Spleen (tissue), 11 donors: ENCODE measurements at regions not wholly inside any gene's neighbourhood (a gene's known extent, or its start where the extent isn't known, plus 50 kb on each side); places are given as distances from the start of the nearest gene placed in this dataset.

ENCODE experiments used
- DNase-seq: peaks from one replicate; pipeline ENCODE4 v3.0.0-alpha.2; 2020
- H3K27ac ChIP-seq, 8 donors: fragments of 200-600 bp; sonication (generic) in 7 of 8; 1 replicate in 4 of 8; 2 replicates in 4 of 8; pipeline versions ENCODE4 v1.5.0 to v1.8.0; 2016 to 2021; ENCODE audit warnings: inconsistent platforms in 4 of 8, mild to moderate bottlenecking in 4 of 8, moderate library complexity in 1 of 8
- H3K27me3 ChIP-seq, 7 donors: fragments of 200-600 bp; sonication (generic) in 6 of 7; replicated peaks in 1 of 7; 1 replicate in 4 of 7; 2 replicates in 3 of 7; pipeline versions ENCODE4 v1.5.0 to v1.8.0; 2016 to 2021; ENCODE audit warnings: inconsistent platforms in 3 of 7, mild to moderate bottlenecking in 1 of 7
- H3K36me3 ChIP-seq, 6 donors: fragments of 200-600 bp; sonication (generic) in 5 of 6; 1 replicate in 4 of 6; 2 replicates in 2 of 6; pipeline versions ENCODE4 v1.5.0 to v1.8.0; 2016 to 2021; ENCODE audit warnings: inconsistent platforms in 2 of 6
- H3K4me1 ChIP-seq, 6 donors: fragments of 200-600 bp; sonication (generic) in 5 of 6; 1 replicate in 3 of 6; 2 replicates in 3 of 6; pipeline versions ENCODE4 v1.5.0 to v1.8.0; 2016 to 2021; ENCODE audit warnings: inconsistent platforms in 3 of 6
- H3K4me3 ChIP-seq, 8 donors: fragments of 200-600 bp; sonication (generic) in 7 of 8; 1 replicate in 4 of 8; 2 replicates in 4 of 8; pipeline versions ENCODE4 v1.5.0 to v1.8.0; 2016 to 2021; ENCODE audit warnings: inconsistent platforms in 4 of 8, mild to moderate bottlenecking in 4 of 8, moderate library complexity in 2 of 8
- H3K9me3 ChIP-seq, 8 donors: fragments of 200-600 bp; sonication (generic) in 7 of 8; 1 replicate in 4 of 8; 2 replicates in 4 of 8; pipeline versions ENCODE4 v1.5.0 to v1.8.0; 2016 to 2021; ENCODE audit warnings: inconsistent platforms in 4 of 8
- CTCF ChIP-seq, 11 experiments: fragments of 200-600 bp in 7 of 11; fragments of 450-650 bp in 4 of 11; sonication (generic) in 4 of 11; IDR thresholded peaks in 8 of 11; conservative IDR thresholded peaks in 3 of 11; 1 replicate in 7 of 11; 2 replicates in 4 of 11; pipeline versions ENCODE4 v1.4.0 to v1.8.0; 2016 to 2021; ENCODE audit warnings: antibody characterized with exemption in 11 of 11, inconsistent platforms in 4 of 11, mild to moderate bottlenecking in 1 of 11
- POLR2A ChIP-seq, 3 donors: fragments of 450-650 bp; IDR thresholded peaks; one replicate each; pipeline ENCODE4 v1.5.1; 2017; ENCODE audit warnings: antibody characterized with exemption in 3 of 3, mild to moderate bottlenecking in 1 of 3
- POLR2AphosphoS5 ChIP-seq, 3 donors: sonication (generic); formaldehyde crosslinking; IDR thresholded peaks; one replicate each; pipeline ENCODE4 v1.5.1; 2017; ENCODE audit warnings: antibody characterized with exemption in 3 of 3
- WGBS, 5 donors: extraction: QIAGEN DNeasy Blood & Tissue Kit in 3 of 5; methylation state at CpG; one replicate each; pipeline versions ENCODE4 v1.1.5 to v1.1.7; 2013 to 2018; 5-methylcytosine and 5-hydroxymethylcytosine counted together
- intact Hi-C: fragments of 100-400 bp; cut with DNase I; formaldehyde crosslinking; loops from one replicate; pipeline ENCODE4 v1.15.0; 2023; ENCODE audit warnings: low total_unique reads
- donor health status: healthy with polysubstance abuse.
- donor health status: DM: no; HTN: no; CAD: no; lungs with moderate emphysema.
- donor health status: DM: no; HTN: no; CAD: no.
- donor health status: Bipolar disorder and iron deficiency.
- donor health status: healthy.
- donor health status: DM: no; HTN: no; CAD: no.
- donor health status: DM: yes; HTN: yes; CAD: no.

DNA sequence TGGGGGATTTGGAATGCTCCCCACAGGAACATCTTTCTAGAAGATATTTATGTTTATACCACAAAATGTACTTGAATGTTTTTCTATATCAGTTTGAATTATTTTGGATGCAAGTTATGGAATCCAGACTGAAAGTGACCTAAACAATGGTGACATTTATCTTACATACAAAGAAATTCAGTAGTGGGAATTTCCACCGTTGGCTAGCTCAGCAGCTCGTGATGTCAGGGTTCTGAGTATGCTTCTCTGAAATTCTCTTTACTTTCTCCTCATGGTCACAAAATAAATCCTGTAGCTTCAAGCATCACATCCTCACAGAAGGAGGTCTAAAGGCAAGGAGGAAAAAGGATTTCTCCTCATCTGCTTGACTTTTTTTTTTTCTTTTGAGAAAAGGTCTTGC is 105.3 kb downstream of the AKAIN1 start:
- no peak overlapping the region for H3K27ac ChIP-seq
- WGBS, 5 donors, result 81 to 93% (median 83%) methylated on average over 2 of the region's 2 CpGs
- no peaks in the 10 kb centered on the region for H3K27me3 ChIP-seq
- peaks cover 0 to 40% (median 24%) of the 10 kb centered on the region in 8 donors for H3K9me3 ChIP-seq
- DNase-seq, result no peak
- no peak overlapping the region for H3K4me3 ChIP-seq
- intact Hi-C loops, result no loop called here
- no peaks in the 10 kb centered on the region for H3K4me1 ChIP-seq
- no peak for TF ChIP-seq CTCF (IDR thresholded peaks at IDR 0.05 in 8 of 11, conservative IDR thresholded peaks at IDR 0.05 in 3 of 11)
- TF ChIP-seq POLR2A (IDR thresholded peaks at IDR 0.05), result no peak
- TF ChIP-seq POLR2AphosphoS5 (IDR thresholded peaks at IDR 0.05), result no peak
- no peaks in the 10 kb centered on the region for H3K36me3 ChIP-seq

GRCh38 chr18:5075297-5075696 is 121.8 kb downstream of the AKAIN1 start:
- WGBS, 5 donors, result 77 to 85% (median 78%) methylated on average over 3 of the region's 3 CpGs
- H3K36me3 ChIP-seq, result no peaks in the 10 kb centered on the region
- H3K27me3 ChIP-seq, result peaks cover 0 to 7% (median 0%) of the 10 kb centered on the region in 7 donors
- H3K27ac ChIP-seq, result no peak overlapping the region
- no peaks in the 10 kb centered on the region for H3K4me1 ChIP-seq
- no peaks in the 10 kb centered on the region for H3K9me3 ChIP-seq
- H3K4me3 ChIP-seq, result no peak overlapping the region
- DNase-seq, result no peak
- intact Hi-C loops, result no loop called here
- TF ChIP-seq CTCF (IDR thresholded peaks at IDR 0.05 in 8 of 11, conservative IDR thresholded peaks at IDR 0.05 in 3 of 11), result no peak
- TF ChIP-seq POLR2AphosphoS5 (IDR thresholded peaks at IDR 0.05), result no peak
- no peak for TF ChIP-seq POLR2A (IDR thresholded peaks at IDR 0.05)

- H3K36me3 ChIP-seq, result no peaks in the 10 kb centered on the region
- H3K9me3 ChIP-seq, result no peaks in the 10 kb centered on the region
- no peaks in the 10 kb centered on the region for H3K4me1 ChIP-seq
- H3K4me3 ChIP-seq, result no peak overlapping the region
- no peak for TF ChIP-seq POLR2A (IDR thresholded peaks at IDR 0.05)
- peak in 7 of 11 experiments; percentile 16 to 39 (median 25) for TF ChIP-seq CTCF (IDR thresholded peaks at IDR 0.05 in 8 of 11, conservative IDR thresholded peaks at IDR 0.05 in 3 of 11)
- TF ChIP-seq POLR2AphosphoS5 (IDR thresholded peaks at IDR 0.05), result no peak
- no peak overlapping the region for H3K27ac ChIP-seq
- intact Hi-C loops, result no loop called here
- no peak for DNase-seq
- H3K27me3 ChIP-seq, result peaks cover 0 to 3% (median 0%) of the 10 kb centered on the region in 7 donors
- 36 to 54% (median 42%) methylated on average over 9 of the region's 9 CpGs for whole genome bisulfite sequencing, 5 donors
These were observed 123.8 kb downstream of the AKAIN1 start for GRCh38 chr18:5073026-5073944.

DNA sequence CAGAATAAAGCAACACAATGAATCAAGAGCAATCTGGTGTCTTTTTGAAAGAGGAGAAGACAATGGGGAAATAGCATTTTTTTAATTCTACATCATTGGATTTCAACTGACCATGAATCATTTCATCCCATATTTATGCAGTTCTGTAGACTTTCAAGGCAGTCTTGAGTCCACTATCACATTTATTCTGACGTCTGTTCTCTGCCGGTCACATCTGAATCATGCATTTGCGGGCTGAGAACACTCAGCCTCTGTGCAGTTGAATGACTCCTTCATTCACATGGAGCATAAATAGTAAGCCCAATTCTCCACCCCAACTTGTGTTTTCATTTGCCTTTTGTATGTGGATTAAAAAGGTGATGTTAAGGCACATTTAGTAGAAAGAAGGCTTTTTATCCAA is 128.2 kb downstream of the AKAIN1 start:
- intact Hi-C loops, result no loop called here
- DNase-seq, result no peak
- Histone ChIP-seq H3K4me3 (no peak overlapping the region), H3K27ac (no peak overlapping the region), H3K4me1 (no peaks in the 10 kb centered on the region), H3K27me3 (peaks cover 0 to 3% (median 0%) of the 10 kb centered on the region in 7 donors), H3K36me3 (no peaks in the 10 kb centered on the region), H3K9me3 (no peaks in the 10 kb centered on the region)
- TF ChIP-seq CTCF (IDR thresholded peaks at IDR 0.05 in 8 of 11, conservative IDR thresholded peaks at IDR 0.05 in 3 of 11), result no peak
- TF ChIP-seq POLR2A (IDR thresholded peaks at IDR 0.05), result no peak
- no peak for TF ChIP-seq POLR2AphosphoS5 (IDR thresholded peaks at IDR 0.05)
- 81 to 98% (median 89%) methylated on average over 3 of the region's 3 CpGs for WGBS, 5 donors
